Middle frontal gyrus (tissue), 1 donor: ENCODE measurements at regions not wholly inside any gene's neighbourhood (a gene's known extent, or its start where the extent isn't known, plus 50 kb on each side); places are given as distances from the start of the nearest gene placed in this dataset.
"Not testable (repeated sequence)": the region's sequence is repeated elsewhere in the genome, so short reads cannot be mapped to it uniquely, and the experiment has no call there.

Experiments
- DNase-seq: peaks from one replicate; pipeline ENCODE4 v3.0.0-alpha.2; 2015; ENCODE audit warnings: low spot score; ENCODE audit errors: extremely low spot score

DNA sequence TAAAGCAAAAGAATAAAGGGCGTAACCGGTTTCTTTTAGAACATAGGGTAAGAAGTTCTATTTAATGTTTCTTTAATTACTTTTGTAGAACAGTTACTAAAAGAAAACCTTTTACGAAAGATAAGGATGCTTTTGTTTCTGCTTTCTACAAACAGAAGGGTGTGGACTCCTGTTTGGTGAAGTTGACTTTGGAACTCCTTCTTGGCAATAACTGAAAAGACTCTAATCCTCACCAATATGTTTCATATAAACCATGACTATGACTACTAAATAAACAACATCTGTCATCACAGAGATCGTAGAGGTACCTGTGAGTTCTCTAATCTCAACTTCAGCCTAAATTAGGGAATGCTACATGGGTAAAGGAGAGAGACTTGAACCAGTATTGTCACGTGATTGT lies 210.8 kb upstream of the FLRT2 start:
- DNase-seq: no peak

DNA sequence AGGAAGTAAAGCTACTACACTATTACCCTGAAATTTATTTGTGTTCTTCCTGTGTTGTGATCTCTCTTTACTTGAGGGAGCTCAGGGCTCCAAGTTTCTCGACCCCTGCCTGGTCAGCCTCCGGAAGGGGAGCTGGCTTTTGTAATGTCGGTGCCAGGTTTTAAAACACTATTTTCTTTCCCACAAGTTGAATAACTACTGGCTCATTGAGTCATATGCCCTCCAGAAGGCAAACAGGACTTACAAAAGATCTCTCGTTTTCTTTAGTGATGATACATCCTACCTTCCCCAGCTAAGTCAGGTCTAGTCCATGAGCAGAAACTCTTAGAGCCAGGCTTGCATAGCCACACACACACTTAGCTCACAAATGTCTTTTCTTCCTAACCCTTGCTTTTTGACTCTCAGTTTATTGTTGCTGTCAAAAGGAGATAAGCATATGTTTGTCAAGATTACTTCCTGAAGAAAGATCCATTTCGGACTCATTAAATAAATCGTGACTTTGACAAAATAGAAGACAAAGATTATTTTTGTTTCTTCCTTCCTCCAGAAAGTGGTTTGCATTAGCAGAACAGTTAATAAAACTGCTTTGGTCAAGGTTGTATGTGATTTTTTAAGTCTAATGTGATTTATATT lies 209.8 kb upstream of the FLRT2 start:
- no peak for DNase-seq

DNA sequence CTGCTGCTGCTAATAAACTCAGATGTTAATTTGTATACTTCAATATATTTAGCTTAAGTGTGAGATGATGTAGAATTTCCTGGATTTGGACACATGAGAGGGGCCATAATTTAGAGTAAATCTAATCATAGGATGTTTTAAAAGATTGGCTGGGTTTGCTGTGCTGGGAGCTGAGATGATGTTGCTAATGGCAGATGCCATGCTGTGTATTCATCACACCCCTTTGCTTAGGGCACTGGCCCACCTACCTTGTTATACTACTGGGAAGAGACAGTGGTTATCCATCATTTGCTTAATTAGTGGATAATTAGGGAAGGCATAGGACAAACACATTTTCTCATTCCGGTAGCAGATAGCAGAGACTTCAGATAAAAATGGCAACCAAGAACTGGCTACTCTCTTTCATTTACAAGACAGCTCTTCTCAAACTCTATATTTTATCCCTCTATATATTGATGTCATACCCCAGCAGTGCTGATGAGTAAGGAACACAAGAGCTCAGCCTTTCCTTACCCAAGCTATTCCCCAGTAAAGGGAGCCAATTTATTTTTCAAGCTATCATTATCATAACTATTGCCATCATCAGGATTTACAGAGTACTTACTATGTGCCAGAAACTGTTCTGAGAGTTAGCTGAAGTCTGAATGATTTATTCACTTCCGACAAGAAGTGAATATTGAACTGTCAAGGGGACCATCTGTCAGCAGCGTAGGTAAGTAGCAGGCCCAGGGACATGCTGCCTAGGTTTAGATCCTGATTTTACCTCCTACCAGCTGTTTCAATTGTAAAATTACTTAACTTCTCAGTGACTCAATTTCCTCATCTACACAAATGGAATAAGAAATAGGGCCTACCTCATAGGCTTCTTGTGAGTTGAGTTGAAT lies 204.6 kb upstream of the FLRT2 start:
- DNase-seq: no peak

DNA sequence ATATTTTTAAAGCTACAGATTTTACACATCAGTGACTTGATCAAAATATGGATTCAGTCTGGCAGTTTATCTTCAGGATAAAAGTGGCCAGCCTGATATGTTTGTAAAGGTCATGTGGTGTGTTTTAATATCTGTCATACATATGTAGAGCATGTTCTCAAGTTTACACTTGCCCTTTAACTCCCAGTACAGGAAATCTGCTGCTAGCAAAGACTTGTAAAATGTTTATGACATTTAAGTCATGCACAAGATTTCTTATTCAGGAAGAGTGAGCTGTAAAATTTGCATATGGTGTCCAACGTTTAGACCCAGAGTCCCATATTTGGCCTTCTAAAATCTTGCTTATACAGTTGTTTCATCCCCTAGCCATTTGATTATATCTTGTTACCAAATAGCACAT lies 197.5 kb upstream of the FLRT2 start:
- DNase-seq: no peak

DNA sequence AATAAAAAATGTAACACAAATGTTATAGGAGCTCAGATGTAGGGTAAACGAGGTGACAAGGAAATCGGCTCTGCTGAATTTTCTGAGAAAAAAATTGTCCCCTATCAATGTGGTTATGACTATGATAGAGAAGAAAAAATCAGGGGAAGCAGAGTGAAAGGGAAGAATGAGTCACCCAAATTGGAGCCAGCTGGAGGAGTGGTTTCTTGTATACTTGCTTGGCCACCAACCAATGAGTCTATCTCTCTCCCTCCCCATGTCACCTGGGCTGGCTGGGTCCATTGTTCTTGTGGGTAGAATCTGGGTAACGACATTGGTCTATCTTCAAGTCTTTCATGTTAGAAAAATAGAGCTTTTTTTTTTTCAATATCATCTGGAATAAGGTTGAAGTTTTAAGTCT lies 196.6 kb upstream of the FLRT2 start:
- DNase-seq: no peak

DNA sequence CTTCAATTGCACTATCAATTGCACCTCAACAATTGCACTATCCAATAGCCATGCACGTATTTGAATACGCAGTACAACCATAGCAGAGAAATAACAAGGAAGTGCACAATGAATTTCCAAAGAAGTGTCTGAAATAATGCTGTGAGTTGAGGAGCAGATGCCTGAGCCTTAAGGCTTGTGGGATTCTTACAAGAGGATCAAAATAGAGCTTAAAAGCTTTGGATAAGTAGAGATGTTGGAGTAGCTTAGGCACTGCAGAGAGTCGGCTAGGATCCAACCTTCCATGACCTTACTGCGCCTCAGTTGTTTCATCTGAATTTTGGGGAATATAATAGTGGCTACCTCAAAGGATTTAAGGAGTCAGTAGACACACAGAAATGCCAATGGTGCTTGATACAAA lies 196.1 kb upstream of the FLRT2 start:
- no peak for DNase-seq

DNA sequence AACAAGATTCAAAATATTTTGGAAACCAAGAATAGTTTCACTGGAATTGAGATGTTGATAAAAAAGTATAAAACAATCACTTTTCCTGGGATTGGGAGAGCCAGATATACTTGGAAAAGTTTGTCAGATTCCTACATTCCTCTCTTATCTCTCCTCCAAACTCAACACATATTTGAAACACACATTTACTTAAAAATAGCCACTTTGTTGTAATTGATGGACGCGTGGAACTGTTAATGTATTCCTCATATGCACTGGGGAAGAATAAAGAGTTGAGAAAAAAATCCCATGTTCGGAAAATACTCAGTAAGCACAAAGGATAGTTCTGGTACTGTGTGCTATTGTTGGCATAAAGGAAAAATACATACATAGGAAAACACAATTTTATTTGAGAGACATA lies 195.6 kb upstream of the FLRT2 start:
- DNase-seq: no peak

DNA sequence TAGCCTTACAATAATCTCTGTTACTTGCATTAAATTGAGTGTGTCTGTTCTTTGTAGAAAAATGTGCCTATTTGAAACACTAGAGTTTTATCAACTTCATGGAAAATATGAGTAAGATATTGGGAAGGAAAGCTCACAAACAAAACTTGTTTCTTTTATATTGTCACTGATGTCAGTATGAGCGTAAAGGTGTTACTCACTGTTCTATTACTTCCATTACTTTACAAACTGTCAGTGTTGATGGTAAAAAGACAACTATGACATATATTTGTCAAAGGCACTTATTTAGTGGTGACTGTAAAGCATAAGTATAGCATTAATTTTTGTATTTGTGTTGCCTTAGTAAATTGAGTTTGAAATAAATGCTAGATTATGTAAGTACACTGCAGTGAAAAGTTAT lies 193.7 kb upstream of the FLRT2 start:
- DNase-seq: no peak

DNA sequence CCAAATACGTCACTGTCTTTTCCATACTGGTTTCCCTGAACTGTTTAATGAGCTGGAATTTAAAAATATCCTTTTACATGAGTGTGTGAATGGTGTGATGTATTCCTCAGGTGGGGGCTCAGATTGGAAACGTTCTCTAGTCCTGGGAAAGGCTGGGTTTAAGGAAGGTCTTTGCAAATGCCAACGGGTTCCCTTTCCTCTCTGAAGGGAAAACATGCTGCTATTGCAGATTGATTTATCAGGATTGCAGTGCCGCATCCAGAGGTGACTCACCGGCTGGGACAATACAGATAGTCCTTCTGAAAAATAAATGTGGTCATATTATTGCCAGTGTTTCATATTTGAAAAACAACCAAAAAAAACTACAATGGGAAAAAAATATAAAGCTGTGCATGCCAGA lies 193.1 kb upstream of the FLRT2 start:
- DNase-seq: no peak

DNA sequence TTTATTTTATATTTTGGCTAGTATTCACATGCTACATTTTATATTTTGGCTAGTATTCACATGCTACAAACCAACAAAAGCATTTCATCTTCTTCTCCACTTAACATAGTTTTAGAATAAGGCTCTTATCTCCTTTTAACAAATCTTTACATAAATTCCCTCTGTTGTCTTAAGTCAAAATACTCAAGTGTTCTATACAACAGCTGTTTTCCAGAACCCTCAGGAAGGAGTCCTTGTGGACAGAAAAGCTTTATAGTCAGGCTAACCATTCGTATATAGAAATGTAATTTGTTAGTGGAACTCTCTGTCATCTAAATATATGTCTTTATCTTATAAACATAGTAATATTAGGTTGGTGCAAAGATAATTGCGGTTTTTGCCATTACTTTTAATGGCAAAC lies 191.0 kb upstream of the FLRT2 start:
- DNase-seq: no peak

DNA sequence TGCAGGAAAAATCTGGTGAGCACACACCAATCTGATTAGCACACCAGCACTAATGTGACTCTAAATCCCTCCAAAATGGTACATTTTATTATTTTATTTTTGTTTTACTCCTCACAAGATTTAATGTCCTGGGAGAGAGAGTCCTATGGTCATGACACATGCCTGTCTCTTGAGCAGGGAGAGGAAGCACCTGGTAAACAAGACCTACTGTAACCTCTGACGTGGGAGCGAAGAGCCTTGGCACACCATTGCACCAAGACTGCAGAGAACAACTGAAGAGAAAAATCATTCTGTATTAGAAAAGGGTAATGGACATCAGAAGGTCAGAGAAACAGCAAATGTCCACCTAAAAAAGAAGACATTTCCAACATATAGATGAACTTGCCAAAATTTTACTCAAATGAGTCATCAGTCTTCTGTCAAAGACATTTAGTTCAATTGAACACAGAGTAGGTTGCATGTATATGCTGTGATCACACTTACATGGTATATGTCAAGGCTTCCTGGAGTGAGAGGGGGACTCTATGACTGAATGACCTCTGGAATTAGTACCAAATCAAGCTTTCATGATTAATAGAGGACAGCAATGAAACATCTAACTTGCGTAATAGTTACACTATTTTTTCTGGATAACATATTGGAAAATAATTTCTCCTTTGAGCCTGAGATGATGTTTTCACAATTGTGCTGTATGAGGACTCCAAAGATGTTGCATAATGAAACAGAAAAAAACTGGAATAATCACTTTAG lies 186.9 kb upstream of the FLRT2 start:
- no peak for DNase-seq

DNA sequence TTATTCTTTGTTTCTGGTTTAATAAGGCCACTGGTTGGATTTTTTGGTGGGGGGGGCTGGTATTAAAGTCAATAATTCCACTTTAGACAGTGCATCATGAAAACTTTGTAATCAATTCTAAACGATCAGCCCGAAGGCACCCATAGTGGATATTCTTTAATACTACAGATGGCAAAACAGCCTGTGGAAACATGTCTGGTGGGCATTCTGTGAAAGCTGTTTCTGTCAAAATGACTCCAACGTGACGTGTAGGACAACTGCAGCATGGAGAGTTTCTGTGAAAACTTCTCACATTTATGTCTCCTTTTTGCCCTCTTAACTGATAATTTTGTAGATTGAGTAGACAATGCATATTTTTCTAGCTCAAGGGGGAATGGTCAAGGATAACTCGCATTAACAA lies 185.8 kb upstream of the FLRT2 start:
- DNase-seq: no peak

DNA sequence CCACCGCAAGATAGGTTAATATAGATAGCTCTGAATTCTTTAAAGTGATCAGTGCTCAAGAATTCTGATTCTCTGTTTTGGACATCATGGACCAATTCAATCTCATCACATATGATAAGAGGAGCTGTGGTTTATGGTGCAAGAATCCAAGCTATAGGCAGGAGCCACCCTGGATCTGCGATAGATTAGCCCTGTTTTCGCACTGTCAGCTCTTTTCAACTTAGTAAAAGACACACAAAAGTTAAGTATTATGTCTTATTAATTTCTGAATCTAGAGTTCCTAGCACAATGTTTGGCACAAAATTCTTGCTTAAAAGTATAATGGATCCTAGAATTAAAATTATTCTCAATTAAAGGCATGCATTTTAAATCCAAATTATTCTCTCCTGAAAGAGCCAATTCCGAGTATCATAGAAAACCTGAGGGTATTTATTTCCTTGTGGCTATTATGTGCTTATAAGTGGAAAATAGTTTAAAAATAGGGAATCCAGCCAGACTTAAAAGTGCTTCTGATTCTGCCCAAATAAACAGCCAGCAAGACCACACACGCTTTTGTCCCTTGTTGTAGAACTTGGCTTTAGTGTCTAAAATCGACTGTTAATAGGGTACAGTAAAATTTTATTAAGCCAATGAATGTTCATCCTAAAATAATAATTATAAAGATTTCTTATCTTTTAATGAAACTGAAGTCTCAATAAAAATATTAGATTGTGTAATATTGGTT lies 184.9 kb upstream of the FLRT2 start:
- DNase-seq: no peak

DNA sequence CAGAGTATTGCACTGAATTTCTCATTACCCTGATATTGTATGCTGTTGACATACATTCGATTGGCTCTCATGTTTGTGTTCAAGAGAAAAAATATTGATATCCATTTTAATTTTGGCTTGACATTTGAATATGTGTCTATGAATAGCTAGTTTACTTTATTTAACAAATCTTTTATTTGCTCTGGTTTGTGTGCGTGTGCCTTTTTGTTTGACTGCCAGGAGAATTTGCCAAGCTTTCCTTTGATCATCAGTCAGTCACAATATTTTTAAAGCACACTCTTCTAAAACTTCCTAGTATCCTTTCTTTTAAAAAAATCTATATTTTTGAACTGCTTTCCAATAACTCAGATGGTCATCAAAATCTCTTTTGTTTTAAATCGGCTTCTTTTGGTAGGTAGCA lies 179.3 kb upstream of the FLRT2 start:
- no peak for DNase-seq

DNA sequence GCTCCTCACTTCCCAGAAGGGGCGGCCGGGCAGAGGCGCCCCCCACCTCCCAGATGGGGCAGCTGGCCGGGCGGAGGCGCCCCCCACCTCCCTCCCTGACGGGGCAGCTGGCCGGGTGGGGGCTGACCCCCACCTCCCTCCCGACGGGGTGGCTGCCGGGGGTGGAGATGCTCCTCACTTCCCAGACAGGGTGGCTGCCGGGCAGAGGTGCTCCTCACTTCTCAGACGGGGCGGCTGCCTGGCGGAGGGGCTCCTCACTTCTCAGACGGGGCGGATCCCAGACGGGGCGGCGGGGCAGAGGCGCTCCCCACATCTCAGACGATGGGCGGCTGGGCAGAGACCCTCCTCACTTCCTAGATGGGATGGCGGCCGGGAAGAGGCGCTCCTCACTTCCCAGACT lies 177.4 kb upstream of the FLRT2 start:
- not testable (repeated sequence) for DNase-seq

DNA sequence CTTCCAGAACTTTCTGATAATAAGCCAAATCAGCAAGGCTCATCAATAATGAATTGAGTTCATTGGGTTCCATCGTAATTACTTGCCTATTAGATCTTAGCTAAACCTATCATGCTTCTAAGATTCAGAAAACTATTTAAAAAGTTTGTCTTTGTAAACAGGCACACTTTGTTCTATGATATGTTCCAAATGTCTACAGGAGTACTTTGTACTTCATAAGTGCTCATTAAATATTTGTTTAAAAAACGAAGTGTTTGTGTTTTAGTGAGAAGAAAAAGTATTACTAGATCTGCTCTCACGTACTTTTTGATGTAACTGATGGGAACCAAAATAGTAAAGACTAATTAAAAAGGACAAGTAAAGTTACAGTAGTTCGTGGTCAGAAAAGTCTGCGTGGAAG lies 172.8 kb upstream of the FLRT2 start:
- no peak for DNase-seq

DNA sequence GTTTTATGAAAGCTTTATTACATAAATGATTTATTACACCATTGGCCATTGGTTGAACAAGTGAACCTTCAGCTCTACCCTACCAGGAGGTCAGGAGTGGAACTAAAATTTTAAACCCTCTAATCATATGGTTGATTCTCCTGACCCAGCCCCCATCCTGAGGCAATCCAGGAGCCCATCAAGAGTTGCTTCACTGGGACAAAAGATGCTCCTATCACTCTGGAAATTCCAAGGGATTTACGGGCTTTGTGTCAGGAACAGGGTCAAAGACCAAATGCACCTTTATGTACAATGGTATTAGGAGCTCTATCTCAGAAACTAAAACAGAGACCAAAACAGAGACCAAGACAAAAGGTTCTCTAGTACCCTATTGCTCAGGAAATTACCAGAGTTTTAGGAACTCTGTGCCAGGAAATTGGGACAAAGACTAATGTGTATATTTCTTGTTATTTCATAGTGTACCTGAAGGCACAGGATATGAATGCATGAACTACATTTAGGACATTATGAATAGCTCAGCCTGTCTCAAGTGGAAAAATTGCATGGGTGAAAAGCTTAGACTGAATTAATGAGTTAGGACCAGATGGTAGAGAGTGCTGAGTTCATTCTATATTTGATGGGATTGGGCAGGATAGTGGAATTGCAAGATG lies 171.7 kb upstream of the FLRT2 start:
- no peak for DNase-seq

DNA sequence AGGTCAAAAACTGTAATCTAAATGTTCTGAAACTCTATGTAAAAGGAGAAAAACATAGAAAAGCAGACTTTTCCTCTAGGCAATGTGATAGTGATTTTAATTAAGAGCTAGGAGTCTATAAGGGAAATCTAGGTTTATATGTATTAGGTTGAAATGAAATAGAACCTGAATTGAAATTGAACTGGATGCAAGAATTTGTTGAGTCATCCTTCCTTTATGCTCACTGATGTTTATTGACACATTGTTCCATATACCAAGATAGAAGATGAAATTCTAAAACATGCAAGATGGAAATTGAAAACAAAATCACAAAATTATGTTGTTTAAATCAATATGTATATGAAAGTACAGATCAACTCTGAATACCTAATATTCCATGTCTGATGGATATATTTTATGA lies 170.4 kb upstream of the FLRT2 start:
- no peak for DNase-seq

DNA sequence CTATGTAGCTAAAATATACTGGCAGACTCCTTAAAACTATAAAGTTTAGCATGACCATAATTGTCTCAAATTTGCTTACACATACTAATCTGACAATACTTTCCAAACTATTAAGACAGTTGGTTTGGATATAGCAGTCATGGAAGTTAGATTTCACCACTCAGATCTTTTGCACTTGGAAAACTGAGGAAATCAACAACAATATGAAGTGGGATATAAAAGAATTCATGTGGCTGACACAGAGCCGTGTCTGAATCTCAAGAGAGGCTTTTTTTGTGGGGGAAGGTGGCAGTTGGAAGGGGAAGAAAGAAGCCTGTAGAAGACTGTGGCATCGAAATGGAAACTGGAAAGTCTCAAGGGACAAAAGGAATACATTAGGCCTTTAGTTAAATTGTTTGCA lies 166.6 kb upstream of the FLRT2 start:
- DNase-seq: no peak

DNA sequence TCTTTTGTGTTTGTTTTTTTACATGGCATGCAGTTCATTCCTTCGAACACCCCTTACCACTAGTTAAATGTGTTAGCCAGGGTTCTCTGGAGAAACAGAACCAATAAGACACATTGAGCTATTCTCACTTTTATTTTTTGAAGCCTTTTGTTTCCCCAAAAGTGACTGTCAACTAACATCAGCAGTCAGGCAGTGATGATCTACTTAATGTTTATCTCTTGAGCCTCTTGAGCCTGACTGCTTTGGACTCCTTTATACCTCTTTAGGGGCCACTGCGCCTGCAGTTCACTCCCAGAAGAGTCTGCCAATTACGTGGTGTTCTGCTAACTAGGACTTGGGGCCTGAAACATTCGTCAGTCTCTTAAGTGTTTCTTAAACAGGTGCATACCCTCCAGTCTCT lies 163.7 kb upstream of the FLRT2 start:
- no peak for DNase-seq

DNA sequence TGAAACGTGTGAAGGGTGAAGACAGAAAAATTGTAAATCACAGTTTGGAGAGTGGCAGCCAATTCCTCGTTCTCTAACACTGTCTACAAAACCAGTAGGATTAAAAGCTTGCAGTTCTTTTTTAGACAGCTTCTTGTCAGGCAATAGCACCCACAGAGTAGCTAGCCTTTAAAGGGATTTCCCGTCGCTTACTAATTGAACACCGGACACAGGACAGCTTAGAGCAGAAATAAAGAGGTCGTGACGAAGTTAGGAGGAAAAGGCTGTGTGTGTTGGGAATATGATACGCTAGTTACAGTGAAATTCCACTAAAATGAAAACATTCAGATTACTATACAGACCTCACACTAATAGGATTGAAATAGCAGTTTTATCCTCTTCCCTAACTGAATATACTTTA lies 149.1 kb upstream of the FLRT2 start:
- no peak for DNase-seq
